ENCODE measurements at regions not wholly inside any gene's neighbourhood (a gene's known extent, or its start where the extent isn't known, plus 50 kb on each side); places are given as distances from the start of the nearest gene placed in this dataset.

GRCh38 chr3:104137116-104137515 is 1229.6 kb upstream of the ALCAM start:
- Mint-ChIP-seq H3K27me3 (ENCODE audit: insufficient read depth, unreplicated experiment) (no peaks in the 10 kb centered on the region), H3K9me3 (ENCODE audit: unreplicated experiment) (no peaks in the 10 kb centered on the region), H3K4me1 (ENCODE audit: insufficient read depth, unreplicated experiment) (peaks cover 6% of the 10 kb centered on the region), H3K27ac (ENCODE audit: low read depth, unreplicated experiment) (no peak overlapping the region), H3K36me3 (ENCODE audit: insufficient read depth, unreplicated experiment) (no peaks in the 10 kb centered on the region), H3K4me3 (ENCODE audit: unreplicated experiment) (no peak overlapping the region)
- DNase-seq (ENCODE audit: unreplicated experiment): no peak
- BruUV-seq (replicated peaks): no TSS peak
- intact Hi-C loops (cut with micrococcal nuclease): no loop called here
- ChIA-PET POLR2A (no interaction called here), CTCF (no interaction called here)
- TF ChIP-seq, protein P1, sequence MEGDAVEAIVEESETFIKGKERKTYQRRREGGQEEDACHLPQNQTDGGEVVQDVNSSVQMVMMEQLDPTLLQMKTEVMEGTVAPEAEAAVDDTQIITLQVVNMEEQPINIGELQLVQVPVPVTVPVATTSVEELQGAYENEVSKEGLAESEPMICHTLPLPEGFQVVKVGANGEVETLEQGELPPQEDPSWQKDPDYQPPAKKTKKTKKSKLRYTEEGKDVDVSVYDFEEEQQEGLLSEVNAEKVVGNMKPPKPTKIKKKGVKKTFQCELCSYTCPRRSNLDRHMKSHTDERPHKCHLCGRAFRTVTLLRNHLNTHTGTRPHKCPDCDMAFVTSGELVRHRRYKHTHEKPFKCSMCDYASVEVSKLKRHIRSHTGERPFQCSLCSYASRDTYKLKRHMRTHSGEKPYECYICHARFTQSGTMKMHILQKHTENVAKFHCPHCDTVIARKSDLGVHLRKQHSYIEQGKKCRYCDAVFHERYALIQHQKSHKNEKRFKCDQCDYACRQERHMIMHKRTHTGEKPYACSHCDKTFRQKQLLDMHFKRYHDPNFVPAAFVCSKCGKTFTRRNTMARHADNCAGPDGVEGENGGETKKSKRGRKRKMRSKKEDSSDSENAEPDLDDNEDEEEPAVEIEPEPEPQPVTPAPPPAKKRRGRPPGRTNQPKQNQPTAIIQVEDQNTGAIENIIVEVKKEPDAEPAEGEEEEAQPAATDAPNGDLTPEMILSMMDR (IDR thresholded peaks at IDR 0.05; ENCODE audit: unreplicated experiment): no peak

DNA sequence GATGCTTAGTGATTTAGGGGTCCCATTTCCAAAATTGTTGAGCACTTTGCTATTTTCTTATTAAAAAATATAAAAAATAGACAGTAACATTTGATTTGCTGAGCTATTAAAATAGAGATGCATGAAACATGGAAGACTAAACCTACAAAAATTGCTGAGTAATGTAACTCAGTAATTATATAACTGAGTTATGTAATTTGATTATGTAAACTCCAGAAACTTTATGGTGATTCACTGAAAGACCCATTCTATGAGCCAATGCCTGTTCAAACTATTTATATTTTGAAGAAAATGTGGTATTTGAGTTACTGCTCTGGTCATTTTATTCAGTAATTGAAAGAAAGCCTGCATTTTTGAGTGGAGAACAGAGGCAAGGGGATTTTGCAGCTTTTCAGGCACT is 1221.5 kb upstream of the ALCAM start:
- Mint-ChIP-seq H3K27ac (ENCODE audit: low read depth, unreplicated experiment) (no peak overlapping the region), H3K9me3 (ENCODE audit: unreplicated experiment) (no peaks in the 10 kb centered on the region), H3K4me1 (ENCODE audit: insufficient read depth, unreplicated experiment) (no peaks in the 10 kb centered on the region), H3K36me3 (ENCODE audit: insufficient read depth, unreplicated experiment) (no peaks in the 10 kb centered on the region), H3K27me3 (ENCODE audit: insufficient read depth, unreplicated experiment) (no peaks in the 10 kb centered on the region), H3K4me3 (ENCODE audit: unreplicated experiment) (no peak overlapping the region)
- BruUV-seq (replicated peaks): no TSS peak
- ChIA-PET CTCF (no interaction called here), POLR2A (no interaction called here)
- intact Hi-C loops (cut with micrococcal nuclease): no loop called here
- TF ChIP-seq, protein P1 (IDR thresholded peaks at IDR 0.05; ENCODE audit: unreplicated experiment): no peak
- no peak for DNase-seq (ENCODE audit: unreplicated experiment)

DNA sequence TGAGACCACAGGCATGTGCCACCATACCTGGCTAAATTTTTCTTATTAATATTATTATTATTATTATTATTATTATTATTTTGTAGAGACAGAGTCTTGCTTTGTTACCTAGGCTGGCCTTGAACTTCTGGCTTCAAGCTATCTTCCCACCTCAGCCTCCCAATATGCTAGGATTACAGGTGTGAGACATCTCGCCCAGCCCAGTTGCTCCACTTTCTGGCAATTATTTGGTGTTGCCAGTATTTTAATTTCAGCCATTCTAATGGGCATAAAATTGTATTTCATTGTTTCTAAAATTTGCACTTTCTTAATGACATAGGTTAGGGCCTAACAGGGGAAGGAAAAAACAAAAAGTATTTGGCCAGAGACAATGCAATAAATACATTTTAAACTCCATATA is 1217.6 kb upstream of the ALCAM start:
- no TSS peak for BruUV-seq (replicated peaks)
- intact Hi-C loops (cut with micrococcal nuclease): no loop called here
- CTCF ChIA-PET: interaction anchor here (0.6 kb wide), 2 partner anchors 15 to 119 kb away, joined by 3 to 6 read pairs; no protein-coding TSS in a partner anchor
- DNase-seq (ENCODE audit: unreplicated experiment): no peak
- Mint-ChIP-seq H3K36me3 (ENCODE audit: insufficient read depth, unreplicated experiment) (no peaks in the 10 kb centered on the region), H3K4me3 (ENCODE audit: unreplicated experiment) (no peak overlapping the region), H3K27ac (ENCODE audit: low read depth, unreplicated experiment) (no peak overlapping the region), H3K4me1 (ENCODE audit: insufficient read depth, unreplicated experiment) (no peaks in the 10 kb centered on the region), H3K9me3 (ENCODE audit: unreplicated experiment) (no peaks in the 10 kb centered on the region), H3K27me3 (ENCODE audit: insufficient read depth, unreplicated experiment) (no peaks in the 10 kb centered on the region)
- TF ChIP-seq, protein P1 (IDR thresholded peaks at IDR 0.05; ENCODE audit: unreplicated experiment): no peak
- POLR2A ChIA-PET: no interaction called here

GRCh38 chr3:104150724-104151123 is 1216.0 kb upstream of the ALCAM start:
- TF ChIP-seq, protein P1 (IDR thresholded peaks at IDR 0.05; ENCODE audit: unreplicated experiment): no peak
- intact Hi-C loops (cut with micrococcal nuclease): no loop called here

More at GRCh38 chr3:104150724-104151123, 1216.0 kb upstream of the ALCAM start:
- Mint-ChIP-seq H3K4me1 (ENCODE audit: insufficient read depth, unreplicated experiment) (no peaks in the 10 kb centered on the region), H3K9me3 (ENCODE audit: unreplicated experiment) (no peaks in the 10 kb centered on the region), H3K27ac (ENCODE audit: low read depth, unreplicated experiment) (no peak overlapping the region), H3K36me3 (ENCODE audit: insufficient read depth, unreplicated experiment) (no peaks in the 10 kb centered on the region), H3K27me3 (ENCODE audit: insufficient read depth, unreplicated experiment) (no peaks in the 10 kb centered on the region), H3K4me3 (ENCODE audit: unreplicated experiment) (no peak overlapping the region)
- no TSS peak for BruUV-seq (replicated peaks)
- ChIA-PET CTCF (no interaction called here), POLR2A (interaction anchor here (0.5 kb wide), 1 partner anchor 1186 kb away, joined by 3 read pairs; no protein-coding TSS in a partner anchor)
- DNase-seq (ENCODE audit: unreplicated experiment): no peak
